Activated T-cell treated with anti-CD3 and anti-CD28 coated beads, Interleukin-2, amount 50 U/mL, for 24 hours (primary cell): ENCODE measurements at regions not wholly inside any gene's neighbourhood (a gene's known extent, or its start where the extent isn't known, plus 50 kb on each side); places are given as distances from the start of the nearest gene placed in this dataset.
"Not testable (repeated sequence)": the region's sequence is repeated elsewhere in the genome, so short reads cannot be mapped to it uniquely, and the experiment has no call there.

ENCODE experiments used
- DNase-seq: peaks from one replicate; pipeline ENCODE4 v3.0.0-alpha.2; 2020
- H3K27ac Mint-ChIP-seq: 2 replicates; pipeline ENCODE4 v1.8.0; 2020; ENCODE audit warnings: mild to moderate bottlenecking, mixed read lengths
- H3K27me3 Mint-ChIP-seq: 2 replicates; pipeline ENCODE4 v1.8.0; 2020; ENCODE audit warnings: mixed read lengths
- H3K36me3 Mint-ChIP-seq: 2 replicates; pipeline ENCODE4 v1.8.0; 2020; ENCODE audit warnings: low read depth, mixed read lengths
- H3K4me1 Mint-ChIP-seq: 2 replicates; pipeline ENCODE4 v1.8.0; 2020; ENCODE audit warnings: low read depth, mixed read lengths
- H3K4me3 Mint-ChIP-seq: 2 replicates; pipeline ENCODE4 v1.8.0; 2020; ENCODE audit warnings: mild to moderate bottlenecking, moderate library complexity, mixed read lengths
- H3K9me3 Mint-ChIP-seq: 2 replicates; pipeline ENCODE4 v1.8.0; 2020; ENCODE audit warnings: mixed read lengths

DNA sequence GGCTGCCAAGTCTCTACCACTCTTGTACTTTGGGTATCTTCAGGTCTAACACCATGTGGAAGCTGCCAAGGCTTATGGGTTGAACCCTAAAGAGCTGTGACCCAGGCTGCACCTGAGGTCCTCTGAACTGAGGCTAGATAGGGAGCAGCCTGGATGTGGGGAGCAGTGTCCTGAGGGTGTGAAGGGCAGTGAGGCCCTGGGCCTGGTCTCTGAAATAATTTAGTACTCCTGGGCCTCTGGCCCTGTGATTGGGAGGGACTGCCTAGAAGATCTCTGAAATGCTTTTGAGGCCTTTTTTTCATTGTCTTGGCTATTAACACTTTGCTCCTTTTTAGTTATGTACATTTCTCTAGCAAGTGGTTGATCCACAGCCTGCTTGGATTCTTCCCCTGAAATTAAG lies 847.2 kb upstream of the B3GALT2 start:
- Mint-ChIP-seq H3K4me3 (no peak overlapping the region), H3K9me3 (peaks cover 7% of the 10 kb centered on the region), H3K36me3 (peaks cover 6% of the 10 kb centered on the region), H3K4me1 (no peaks in the 10 kb centered on the region), H3K27ac (no peak overlapping the region), H3K27me3 (no peaks in the 10 kb centered on the region)
- no peak for DNase-seq

DNA sequence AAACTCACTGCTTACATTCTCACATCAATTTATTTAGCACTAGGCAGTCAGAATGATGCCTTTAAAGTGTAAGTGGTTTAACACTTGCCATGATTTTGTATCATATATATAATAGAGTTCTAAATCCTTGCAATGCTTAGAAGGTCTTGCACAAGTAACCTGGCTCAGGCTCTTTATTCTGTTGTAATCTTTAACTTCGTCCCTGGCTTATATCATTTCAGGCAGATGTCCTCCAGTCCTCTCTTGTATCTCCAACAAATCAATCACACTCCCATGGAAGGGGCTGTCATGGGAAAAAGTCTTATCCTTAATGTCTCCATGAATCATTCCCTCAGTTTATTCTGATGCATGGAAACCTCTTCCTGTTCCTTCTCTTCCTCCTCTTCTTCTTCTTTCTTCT lies 841.6 kb upstream of the B3GALT2 start:
- Mint-ChIP-seq H3K9me3 (peaks cover 6% of the 10 kb centered on the region), H3K4me3 (no peak overlapping the region), H3K27me3 (no peaks in the 10 kb centered on the region), H3K36me3 (no peaks in the 10 kb centered on the region), H3K27ac (no peak overlapping the region), H3K4me1 (peaks cover 2% of the 10 kb centered on the region)
- no peak for DNase-seq

DNA sequence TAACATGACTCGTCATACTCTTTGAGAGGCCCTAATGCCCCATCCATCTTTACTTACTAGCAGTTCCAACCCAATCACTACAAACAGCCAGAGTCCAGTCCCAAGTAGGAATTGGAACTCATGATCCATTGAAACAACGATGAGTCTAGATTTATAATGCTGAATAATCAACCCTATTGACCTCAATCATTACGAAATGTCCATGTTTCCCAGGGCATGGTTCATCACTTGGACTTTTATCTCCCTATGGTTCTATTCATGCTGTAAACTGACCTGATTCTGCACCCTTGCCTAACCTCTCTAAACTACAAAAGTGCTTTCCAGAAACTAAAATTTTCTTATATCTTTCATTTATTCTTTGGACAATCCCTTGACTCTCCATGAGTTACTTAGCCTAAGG lies 840.0 kb upstream of the B3GALT2 start:
- no peak overlapping the region for H3K27ac Mint-ChIP-seq
- peaks cover 7% of the 10 kb centered on the region for H3K9me3 Mint-ChIP-seq
- peaks cover 2% of the 10 kb centered on the region for H3K4me1 Mint-ChIP-seq
- H3K27me3 Mint-ChIP-seq: no peaks in the 10 kb centered on the region
- no peak for DNase-seq
- H3K4me3 Mint-ChIP-seq: no peak overlapping the region
- no peaks in the 10 kb centered on the region for H3K36me3 Mint-ChIP-seq

DNA sequence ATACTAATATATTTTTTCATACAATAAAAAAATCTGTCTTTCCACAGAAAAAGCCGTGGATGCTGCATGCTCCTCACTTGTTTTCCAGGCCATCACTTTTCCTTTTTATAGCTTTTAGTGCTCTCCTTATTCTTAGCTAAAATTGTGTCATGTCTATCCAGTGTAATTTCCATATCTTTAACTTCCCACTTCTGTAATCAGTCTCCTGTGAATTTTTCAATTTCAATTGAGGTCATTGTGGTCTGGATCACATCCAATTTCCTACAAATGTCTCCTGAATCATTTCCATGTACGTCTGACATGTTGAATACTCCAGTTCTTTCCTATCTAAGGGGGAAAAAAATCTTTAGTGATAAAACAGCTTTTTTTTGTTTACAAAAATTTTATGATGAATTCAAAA lies 838.2 kb upstream of the B3GALT2 start:
- H3K36me3 Mint-ChIP-seq: no peaks in the 10 kb centered on the region
- DNase-seq: no peak
- no peaks in the 10 kb centered on the region for H3K27me3 Mint-ChIP-seq
- H3K4me1 Mint-ChIP-seq: peaks cover 2% of the 10 kb centered on the region
- H3K27ac Mint-ChIP-seq: no peak overlapping the region
- H3K9me3 Mint-ChIP-seq: peaks cover 11% of the 10 kb centered on the region
- no peak overlapping the region for H3K4me3 Mint-ChIP-seq

DNA sequence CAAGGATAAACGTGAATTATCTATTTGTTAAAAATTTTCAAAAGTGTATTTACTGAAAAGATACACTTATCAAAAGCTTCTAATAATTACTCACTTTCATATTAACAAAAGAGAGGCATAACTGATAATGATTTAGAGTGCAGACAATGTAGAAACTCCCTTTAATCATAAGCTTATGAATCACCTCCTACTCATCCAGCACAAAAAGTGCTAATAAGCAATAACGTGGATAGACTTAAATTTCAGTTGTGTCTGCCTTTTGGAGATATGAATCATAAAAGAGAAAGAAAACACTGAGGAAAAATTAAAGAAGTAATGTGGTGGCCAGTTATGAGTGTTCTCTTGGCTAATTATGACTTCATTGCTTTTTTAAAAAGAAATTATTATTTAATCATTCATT lies 827.6 kb upstream of the B3GALT2 start:
- DNase-seq: no peak
- Mint-ChIP-seq H3K27ac (no peak overlapping the region), H3K4me3 (no peak overlapping the region), H3K9me3 (peaks cover 3% of the 10 kb centered on the region), H3K27me3 (no peaks in the 10 kb centered on the region), H3K4me1 (no peaks in the 10 kb centered on the region), H3K36me3 (no peaks in the 10 kb centered on the region)

DNA sequence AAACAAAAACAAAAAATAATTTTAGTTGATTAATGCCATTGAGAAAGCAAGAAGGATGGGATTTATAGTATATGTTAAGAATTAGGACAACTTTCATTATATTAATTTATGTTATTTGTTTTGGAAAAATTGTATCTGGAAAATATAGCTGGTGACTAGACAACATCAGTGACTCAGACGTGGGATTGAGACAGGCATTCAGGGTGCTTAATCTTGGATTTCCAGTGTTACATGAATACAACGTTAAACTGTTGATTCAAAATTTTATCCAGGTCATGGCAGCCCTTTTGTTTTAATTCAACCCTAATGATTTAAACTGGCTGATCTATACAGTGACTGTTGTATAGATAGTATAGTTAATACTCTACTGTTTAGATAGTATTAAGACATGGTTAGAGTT lies 827.1 kb upstream of the B3GALT2 start:
- DNase-seq: no peak
- Mint-ChIP-seq H3K36me3 (no peaks in the 10 kb centered on the region), H3K27me3 (no peaks in the 10 kb centered on the region), H3K9me3 (peaks cover 5% of the 10 kb centered on the region), H3K4me1 (no peaks in the 10 kb centered on the region), H3K27ac (no peak overlapping the region), H3K4me3 (no peak overlapping the region)

- Mint-ChIP-seq H3K27ac (no peak overlapping the region), H3K36me3 (no peaks in the 10 kb centered on the region), H3K9me3 (peaks cover 8% of the 10 kb centered on the region), H3K4me1 (no peaks in the 10 kb centered on the region), H3K27me3 (no peaks in the 10 kb centered on the region), H3K4me3 (no peak overlapping the region)
- no peak for DNase-seq
Observed at GRCh38 chr1:194004146-194004545, 817.7 kb upstream of the B3GALT2 start.

GRCh38 chr1:194001726-194002350 lies 815.4 kb upstream of the B3GALT2 start:
- H3K27ac Mint-ChIP-seq, H3K4me1 Mint-ChIP-seq, DNase-seq, H3K9me3 Mint-ChIP-seq, H3K36me3 Mint-ChIP-seq, H3K4me3 Mint-ChIP-seq, H3K27me3 Mint-ChIP-seq: not testable (repeated sequence)

- no peaks in the 10 kb centered on the region for H3K27me3 Mint-ChIP-seq
- no peak overlapping the region for H3K4me3 Mint-ChIP-seq
- H3K36me3 Mint-ChIP-seq: peaks cover 3% of the 10 kb centered on the region
- H3K4me1 Mint-ChIP-seq: no peaks in the 10 kb centered on the region
- H3K27ac Mint-ChIP-seq: no peak overlapping the region
- peaks cover 30% of the 10 kb centered on the region for H3K9me3 Mint-ChIP-seq
- DNase-seq: no peak
Observed at GRCh38 chr1:193988885-193989284, 802.5 kb upstream of the B3GALT2 start.

DNA sequence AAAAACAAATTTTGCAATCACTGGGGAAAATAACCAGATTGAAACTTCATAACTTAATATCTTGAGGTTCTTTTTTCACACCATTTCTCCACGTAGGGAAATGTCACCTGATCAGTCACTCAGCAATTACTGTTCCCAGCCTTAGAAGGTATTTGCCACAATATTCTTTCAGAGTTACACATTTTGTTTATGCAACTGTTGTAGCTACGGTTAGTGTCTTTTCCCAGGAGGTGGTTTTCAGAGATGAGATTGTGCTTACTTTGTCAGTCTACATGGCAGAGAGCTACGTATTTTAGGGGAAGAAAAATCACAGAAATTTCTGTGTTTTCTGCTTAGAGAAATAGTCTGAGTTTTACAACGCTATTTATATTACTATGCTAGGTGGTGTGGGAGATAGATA lies 792.8 kb upstream of the B3GALT2 start:
- no peaks in the 10 kb centered on the region for H3K4me1 Mint-ChIP-seq
- no peak for DNase-seq
- H3K27me3 Mint-ChIP-seq: no peaks in the 10 kb centered on the region
- no peak overlapping the region for H3K27ac Mint-ChIP-seq
- H3K9me3 Mint-ChIP-seq: no peaks in the 10 kb centered on the region
- no peak overlapping the region for H3K4me3 Mint-ChIP-seq
- no peaks in the 10 kb centered on the region for H3K36me3 Mint-ChIP-seq

GRCh38 chr1:193974286-193974798 lies 787.9 kb upstream of the B3GALT2 start:
- Mint-ChIP-seq H3K9me3 (no peaks in the 10 kb centered on the region), H3K4me1 (no peaks in the 10 kb centered on the region), H3K27me3 (no peaks in the 10 kb centered on the region), H3K36me3 (no peaks in the 10 kb centered on the region), H3K4me3 (no peak overlapping the region), H3K27ac (no peak overlapping the region)
- no peak for DNase-seq

- H3K9me3 Mint-ChIP-seq: no peaks in the 10 kb centered on the region
- H3K4me3 Mint-ChIP-seq: no peak overlapping the region
- H3K27me3 Mint-ChIP-seq: no peaks in the 10 kb centered on the region
- no peaks in the 10 kb centered on the region for H3K4me1 Mint-ChIP-seq
- no peak overlapping the region for H3K27ac Mint-ChIP-seq
- DNase-seq: no peak
- H3K36me3 Mint-ChIP-seq: no peaks in the 10 kb centered on the region
Observed at GRCh38 chr1:193973428-193973827, 787.0 kb upstream of the B3GALT2 start.

DNA sequence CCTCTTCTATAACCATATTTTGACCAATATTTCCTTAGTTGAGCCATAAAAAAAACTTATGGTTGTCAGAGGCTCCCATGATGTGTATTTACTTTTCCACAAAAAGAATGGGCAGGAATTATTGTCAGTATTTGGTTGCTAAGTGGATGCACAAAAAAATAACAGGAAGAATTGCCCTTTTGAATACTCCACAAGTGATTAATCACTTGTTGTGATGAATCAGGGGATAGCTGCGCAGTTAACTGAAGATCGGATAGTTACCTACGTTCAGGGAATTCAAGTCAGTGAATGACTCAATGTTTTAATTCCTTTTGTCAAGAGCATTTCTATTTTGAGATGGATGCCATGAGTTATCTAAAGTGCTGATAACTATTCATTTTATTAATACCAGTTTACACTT lies 785.2 kb upstream of the B3GALT2 start:
- no peak overlapping the region for H3K4me3 Mint-ChIP-seq

GRCh38 chr1:193960499-193960898 lies 774.1 kb upstream of the B3GALT2 start:
- Mint-ChIP-seq H3K27me3 (no peaks in the 10 kb centered on the region), H3K4me1 (peaks cover 10% of the 10 kb centered on the region), H3K9me3 (no peaks in the 10 kb centered on the region), H3K27ac (no peak overlapping the region), H3K4me3 (no peak overlapping the region), H3K36me3 (no peaks in the 10 kb centered on the region)
- no peak for DNase-seq

More for the DNA sequence above, 785.2 kb upstream of the B3GALT2 start:
- Mint-ChIP-seq H3K4me1 (no peaks in the 10 kb centered on the region), H3K9me3 (no peaks in the 10 kb centered on the region), H3K27me3 (no peaks in the 10 kb centered on the region), H3K36me3 (no peaks in the 10 kb centered on the region), H3K27ac (no peak overlapping the region)
- no peak for DNase-seq

GRCh38 chr1:193960040-193960439 lies 773.6 kb upstream of the B3GALT2 start:
- Mint-ChIP-seq H3K9me3 (no peaks in the 10 kb centered on the region), H3K27me3 (no peaks in the 10 kb centered on the region), H3K4me3 (no peak overlapping the region), H3K36me3 (no peaks in the 10 kb centered on the region), H3K4me1 (peaks cover 10% of the 10 kb centered on the region), H3K27ac (no peak overlapping the region)
- DNase-seq: no peak

GRCh38 chr1:193957556-193958095 lies 771.2 kb upstream of the B3GALT2 start:
- no peaks in the 10 kb centered on the region for H3K4me1 Mint-ChIP-seq
- no peak overlapping the region for H3K4me3 Mint-ChIP-seq
- H3K36me3 Mint-ChIP-seq: no peaks in the 10 kb centered on the region
- no peaks in the 10 kb centered on the region for H3K27me3 Mint-ChIP-seq
- H3K27ac Mint-ChIP-seq: no peak overlapping the region
- no peaks in the 10 kb centered on the region for H3K9me3 Mint-ChIP-seq
- no peak for DNase-seq
